PC-3 (cell line): ENCODE measurements at regions not wholly inside any gene's neighbourhood (a gene's known extent, or its start where the extent isn't known, plus 50 kb on each side); places are given as distances from the start of the nearest gene placed in this dataset.

ENCODE experiments used
- CTCF ChIP-seq: fragments of 300-600 bp; sonication (generic); conservative IDR thresholded peaks from 2 replicates; pipeline ENCODE4 v1.5.1; 2017; ENCODE audit warnings: antibody characterized with exemption, low read depth, mild to moderate bottlenecking, low read length
- EZH2 ChIP-seq: fragments of 300-600 bp; sonication (generic); IDR thresholded peaks from one replicate; pipeline ENCODE4 v1.6.1; 2017; ENCODE audit warnings: antibody characterized with exemption, mild to moderate bottlenecking, low read length; ENCODE audit not compliant: unreplicated experiment
- EZH2phosphoT487 ChIP-seq: fragments of 300-600 bp; sonication (generic); IDR thresholded peaks from 2 replicates; pipeline ENCODE4 v1.6.1; 2018; ENCODE audit warnings: mild to moderate bottlenecking, antibody characterized with exemption, low read length, borderline replicate concordance

GRCh38 chr1:38561110-38561509 lies 298.5 kb downstream of the RRAGC start:
- no peak for TF ChIP-seq CTCF
- no peak for TF ChIP-seq EZH2
- TF ChIP-seq EZH2phosphoT487: no peak
